Muscle layer of duodenum (tissue), 2 donors: ENCODE measurements at regions not wholly inside any gene's neighbourhood (a gene's known extent, or its start where the extent isn't known, plus 50 kb on each side); places are given as distances from the start of the nearest gene placed in this dataset.
"Not testable (repeated sequence)": the region's sequence is repeated elsewhere in the genome, so short reads cannot be mapped to it uniquely, and the experiment has no call there.

Experiments
- H3K27ac ChIP-seq: one replicate; pipeline ENCODE4 v1.7.0; 2013; ENCODE audit warnings: mild to moderate bottlenecking, low read length
- H3K27me3 ChIP-seq: one replicate; pipeline ENCODE4 v1.7.0; 2013; ENCODE audit warnings: low read depth, mild to moderate bottlenecking, control low read depth, low read length
- H3K36me3 ChIP-seq, 2 donors: one replicate each; pipeline ENCODE4 v1.7.0; 2013; ENCODE audit warnings: low read length in 2 of 2, control low read depth in 1 of 2, mild to moderate bottlenecking in 1 of 2; ENCODE audit not compliant: insufficient read depth in 2 of 2, control insufficient read depth in 1 of 2
- H3K4me1 ChIP-seq, 2 donors: one replicate each; pipeline ENCODE4 v1.7.0; 2013; ENCODE audit warnings: low read length in 2 of 2, mild to moderate bottlenecking in 2 of 2, control low read depth in 1 of 2, moderate library complexity in 1 of 2; ENCODE audit not compliant: insufficient read depth in 2 of 2, control insufficient read depth in 1 of 2
- H3K4me3 ChIP-seq, 2 donors: one replicate each; pipeline ENCODE4 v1.7.0; 2013; ENCODE audit warnings: low read length in 2 of 2, low read depth in 1 of 2, mild to moderate bottlenecking in 1 of 2
- H3K9me3 ChIP-seq, 2 donors: one replicate each; pipeline ENCODE4 v1.7.0; 2013; ENCODE audit warnings: low read length in 2 of 2, control low read depth in 1 of 2, mild to moderate bottlenecking in 1 of 2; ENCODE audit not compliant: control insufficient read depth in 1 of 2
- donor health status: healthy.

GRCh38 chr4:184279496-184280061, 61.9 kb upstream of the ENPP6 start:
- H3K27ac ChIP-seq, result no peak overlapping the region
- no peak overlapping the region for H3K4me3 ChIP-seq
- no peaks in the 10 kb centered on the region for H3K9me3 ChIP-seq
- no peaks in the 10 kb centered on the region for H3K27me3 ChIP-seq
- H3K36me3 ChIP-seq, result no peaks in the 10 kb centered on the region
- peaks cover 4 to 8% of the 10 kb centered on the region in 2 donors for H3K4me1 ChIP-seq

GRCh38 chr4:184277769-184278168, 60.1 kb upstream of the ENPP6 start:
- not testable (repeated sequence) for H3K4me3 ChIP-seq, H3K9me3 ChIP-seq, H3K27me3 ChIP-seq, H3K36me3 ChIP-seq, H3K4me1 ChIP-seq, H3K27ac ChIP-seq

DNA sequence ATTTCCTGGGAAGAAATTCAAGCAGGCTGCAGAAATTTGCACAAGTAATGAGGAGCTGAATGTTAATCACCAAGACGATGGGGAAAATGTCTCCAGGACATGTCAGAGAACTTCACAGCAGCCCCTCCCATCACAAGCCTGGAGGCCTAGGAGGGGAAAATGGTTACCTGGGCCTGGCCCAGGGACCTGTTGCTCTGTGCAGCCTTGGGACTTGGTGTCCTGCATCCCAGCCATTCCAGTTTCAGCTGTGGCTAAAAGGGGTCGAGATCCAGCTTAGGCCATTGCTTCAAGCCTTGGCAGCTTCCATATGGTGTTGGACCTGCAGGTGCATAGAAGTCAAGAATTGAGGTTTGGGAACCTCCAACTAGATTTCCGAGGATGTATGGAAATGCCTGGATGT, 59.3 kb upstream of the ENPP6 start:
- H3K27me3 ChIP-seq, H3K4me3 ChIP-seq, H3K9me3 ChIP-seq, H3K27ac ChIP-seq, H3K36me3 ChIP-seq, H3K4me1 ChIP-seq: not testable (repeated sequence)

DNA sequence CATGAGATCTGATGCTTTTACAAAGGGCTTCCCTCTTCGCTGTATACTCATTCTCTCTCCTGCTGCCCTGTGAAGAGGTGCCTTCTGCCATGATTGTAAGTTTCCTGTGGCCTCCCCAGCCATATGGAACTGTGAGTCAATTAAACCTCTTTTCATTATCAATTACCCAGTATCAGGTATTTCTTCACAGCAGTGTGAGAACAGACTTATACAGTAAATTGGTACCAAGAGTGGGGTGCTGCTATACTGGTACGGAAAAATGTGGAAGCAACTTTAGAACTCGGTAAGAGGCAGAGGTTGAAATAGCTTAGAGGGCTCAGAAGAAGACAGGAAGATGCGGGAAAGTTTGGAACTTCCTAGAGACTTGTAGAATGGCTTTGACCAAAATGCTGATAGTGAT, 58.7 kb upstream of the ENPP6 start:
- peak overlapping the region in 1 of 2 donors; percentile 15 for H3K4me3 ChIP-seq
- H3K27ac ChIP-seq, H3K9me3 ChIP-seq, H3K36me3 ChIP-seq, H3K27me3 ChIP-seq, H3K4me1 ChIP-seq: not testable (repeated sequence)

DNA sequence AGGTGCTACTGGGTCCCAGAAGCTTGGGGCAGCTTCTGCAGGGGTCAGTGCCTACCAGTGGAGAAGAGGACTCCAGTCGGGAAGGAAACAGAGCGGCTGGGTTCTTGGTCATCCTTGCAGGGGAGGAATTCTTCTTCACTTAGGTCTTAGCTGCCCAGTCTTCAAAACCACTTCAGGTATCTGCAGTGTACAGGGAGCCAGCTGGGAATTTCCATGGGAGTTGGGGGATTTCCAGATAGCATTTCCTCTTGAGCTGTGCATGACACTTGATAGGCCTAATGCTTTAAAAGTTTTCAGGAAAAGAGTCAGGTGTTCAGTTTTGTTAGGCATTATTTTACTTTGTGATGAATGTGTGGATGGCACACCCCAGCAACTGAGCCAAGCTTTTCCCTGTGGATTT, 58.1 kb upstream of the ENPP6 start:
- Histone ChIP-seq H3K4me3 (peak overlapping the region in 1 of 2 donors; percentile 15), H3K27ac (no peak overlapping the region), H3K36me3 (no peaks in the 10 kb centered on the region), H3K4me1 (no peaks in the 10 kb centered on the region), H3K27me3 (no peaks in the 10 kb centered on the region), H3K9me3 (no peaks in the 10 kb centered on the region)

DNA sequence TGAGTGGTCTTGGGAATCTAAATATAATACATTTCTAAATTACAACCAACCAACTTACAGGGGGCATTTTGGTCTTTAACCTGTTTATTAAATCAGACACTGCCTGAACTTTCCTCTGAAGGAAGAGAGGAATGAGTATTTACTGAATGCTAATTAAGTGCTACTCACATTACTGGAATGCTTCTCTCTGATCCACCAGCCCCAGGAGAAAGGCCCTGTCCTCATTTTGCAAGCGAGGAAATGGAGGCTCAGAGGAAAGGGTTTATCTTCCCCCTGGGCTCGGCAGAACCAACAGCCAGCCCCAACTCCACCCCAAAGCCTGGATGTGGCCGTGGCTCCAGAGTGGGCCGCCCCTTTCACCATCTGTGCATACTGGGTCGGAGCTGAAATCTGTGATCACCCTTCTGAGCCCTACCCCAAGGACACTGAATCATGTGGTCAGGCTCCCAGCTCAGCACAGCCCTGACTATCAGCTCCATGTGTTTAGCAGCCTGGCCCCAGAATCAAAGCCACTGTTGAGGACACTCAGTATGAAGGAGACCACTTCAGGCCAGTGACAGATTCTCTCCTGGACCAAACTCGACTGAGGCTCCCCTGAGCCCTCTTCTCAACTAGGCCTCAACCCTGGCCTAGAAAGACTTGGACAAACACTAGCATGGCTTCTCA, 56.7 kb upstream of the ENPP6 start:
- no peaks in the 10 kb centered on the region for H3K36me3 ChIP-seq
- no peak overlapping the region for H3K4me3 ChIP-seq
- no peak overlapping the region for H3K27ac ChIP-seq

GRCh38 chr4:184273166-184274147, 55.8 kb upstream of the ENPP6 start:
- Histone ChIP-seq H3K27ac (no peak overlapping the region), H3K27me3 (no peaks in the 10 kb centered on the region), H3K36me3 (no peaks in the 10 kb centered on the region), H3K4me3 (no peak overlapping the region), H3K4me1 (no peaks in the 10 kb centered on the region), H3K9me3 (no peaks in the 10 kb centered on the region)

More for the DNA sequence above, 56.7 kb upstream of the ENPP6 start:
- no peaks in the 10 kb centered on the region for H3K9me3 ChIP-seq
- H3K27me3 ChIP-seq, result no peaks in the 10 kb centered on the region
- H3K4me1 ChIP-seq, result no peaks in the 10 kb centered on the region

DNA sequence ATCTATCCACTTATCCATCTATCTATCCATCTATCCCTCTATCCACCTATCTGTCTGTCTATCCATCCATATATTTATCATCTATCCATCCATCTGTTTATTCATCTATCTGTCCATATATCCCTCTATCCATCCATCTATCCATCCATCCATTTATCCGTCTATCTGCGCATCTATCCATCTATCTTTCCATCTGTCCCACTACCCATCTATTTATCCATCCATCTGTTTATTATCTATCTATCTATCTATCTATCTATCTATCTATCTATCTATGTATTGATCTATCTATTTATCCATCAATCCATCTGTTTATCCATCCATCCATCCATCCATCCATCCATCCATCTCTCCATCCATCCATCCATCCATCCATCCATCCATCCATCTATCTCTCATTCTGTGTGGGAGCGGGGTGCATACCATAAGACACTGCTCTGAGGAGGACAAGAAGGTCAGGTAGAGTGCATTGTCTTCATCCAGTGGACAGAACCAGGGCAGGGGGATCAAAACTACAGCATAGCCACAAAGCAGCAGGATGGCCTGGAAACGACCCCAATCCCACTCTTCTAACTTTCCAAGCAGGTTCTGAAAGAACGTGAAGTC, 53.2 kb upstream of the ENPP6 start:
- Histone ChIP-seq H3K27me3 (no peaks in the 10 kb centered on the region), H3K4me3 (no peak overlapping the region), H3K27ac (no peak overlapping the region), H3K9me3 (no peaks in the 10 kb centered on the region), H3K36me3 (no peaks in the 10 kb centered on the region), H3K4me1 (no peaks in the 10 kb centered on the region)

DNA sequence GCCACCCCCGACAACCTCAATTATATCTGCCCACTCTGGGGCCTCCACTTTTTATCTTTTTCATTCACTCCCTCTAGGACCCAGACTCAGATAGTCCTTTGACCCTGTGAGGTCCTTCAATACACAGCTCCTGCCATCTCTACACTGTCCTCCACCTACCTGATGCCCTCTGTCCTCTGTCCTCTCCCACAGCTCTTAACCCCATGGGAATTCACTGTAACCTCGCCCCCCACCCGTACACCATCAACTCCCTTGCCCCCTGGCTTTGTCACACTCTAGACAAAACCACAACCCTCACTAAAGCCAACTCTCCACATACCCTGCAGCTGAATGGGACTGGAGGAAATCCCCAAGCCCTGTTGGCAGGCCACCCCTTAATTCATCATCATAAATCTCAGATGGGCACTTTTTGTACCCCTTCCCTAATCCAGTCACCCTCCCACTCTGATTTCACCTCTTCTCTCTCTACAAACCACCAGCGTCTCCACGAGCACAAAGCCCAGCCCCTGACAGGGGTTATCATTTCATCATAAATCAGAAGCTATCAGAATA, 52.3 kb upstream of the ENPP6 start:
- no peaks in the 10 kb centered on the region for H3K27me3 ChIP-seq
- no peaks in the 10 kb centered on the region for H3K36me3 ChIP-seq
- H3K27ac ChIP-seq, result no peak overlapping the region
- H3K4me1 ChIP-seq, result no peaks in the 10 kb centered on the region
- H3K4me3 ChIP-seq, result no peak overlapping the region
- no peaks in the 10 kb centered on the region for H3K9me3 ChIP-seq

DNA sequence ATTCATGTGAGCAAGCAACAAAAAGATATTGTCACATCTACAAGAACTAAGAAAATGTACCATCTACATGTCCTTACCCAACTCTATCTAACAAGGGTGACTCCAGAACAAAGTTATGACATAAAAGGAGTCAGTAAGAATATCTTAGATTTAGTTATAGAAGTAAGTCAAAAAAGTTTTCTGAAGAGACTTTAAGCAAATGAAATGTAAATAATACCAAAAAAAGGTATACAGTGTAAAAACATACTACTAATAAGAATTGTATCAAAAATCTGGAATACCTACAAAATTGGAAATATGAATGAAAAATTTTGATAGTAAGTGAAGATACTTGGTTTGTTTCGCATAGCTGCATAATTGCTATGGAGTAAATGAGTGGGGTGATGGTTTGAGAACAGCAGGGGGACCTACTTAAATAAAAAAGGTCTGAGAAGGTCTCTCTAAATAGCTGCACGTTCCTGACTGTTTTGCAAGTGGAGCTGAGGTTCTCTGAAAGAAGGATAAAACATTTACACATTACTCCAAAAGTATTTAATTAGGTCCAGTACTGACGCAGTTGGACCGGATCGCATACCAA, 51.0 kb upstream of the ENPP6 start:
- Histone ChIP-seq H3K4me3 (peak overlapping the region in 1 of 2 donors; percentile 49), H3K36me3 (no peaks in the 10 kb centered on the region), H3K4me1 (no peaks in the 10 kb centered on the region), H3K27me3 (no peaks in the 10 kb centered on the region), H3K9me3 (no peaks in the 10 kb centered on the region), H3K27ac (peak overlapping the region; percentile 84)
